ENCODE measurements at regions not wholly inside any gene's neighbourhood (a gene's known extent, or its start where the extent isn't known, plus 50 kb on each side); places are given as distances from the start of the nearest gene placed in this dataset.

GRCh38 chr5:168013546-168013945, 277.9 kb upstream of the WWC1 start:
- Histone ChIP-seq H3K9me3 (replicated peaks; ENCODE audit: low read length) (no peaks in the 10 kb centered on the region), H3K36me3 (ENCODE audit: insufficient read depth, low read length) (no peaks in the 10 kb centered on the region)

GRCh38 chr5:168014433-168015123, 276.9 kb upstream of the WWC1 start:
- Histone ChIP-seq H3K27me3 (ENCODE audit: control insufficient read depth, insufficient read depth, low read length) (no peaks in the 10 kb centered on the region), H3K9ac (ENCODE audit: low read depth, low read length) (no peak overlapping the region), H3K36me3 (ENCODE audit: insufficient read depth, low read length) (no peaks in the 10 kb centered on the region), H3K4me1 (ENCODE audit: control insufficient read depth, insufficient read depth, low read length) (no peaks in the 10 kb centered on the region), H3K9me3 (replicated peaks; ENCODE audit: low read length) (no peaks in the 10 kb centered on the region), H3K4me2 (ENCODE audit: low read length) (no peak overlapping the region), H3K4me3 (ENCODE audit: low read length) (no peak overlapping the region)

More at GRCh38 chr5:168013546-168013945, 277.9 kb upstream of the WWC1 start:
- Histone ChIP-seq H3K4me2 (ENCODE audit: low read length) (no peak overlapping the region), H3K9ac (ENCODE audit: low read depth, low read length) (no peak overlapping the region), H3K27me3 (ENCODE audit: control insufficient read depth, insufficient read depth, low read length) (no peaks in the 10 kb centered on the region), H3K4me1 (ENCODE audit: control insufficient read depth, insufficient read depth, low read length) (no peaks in the 10 kb centered on the region), H3K4me3 (ENCODE audit: low read length) (no peak overlapping the region)

- Histone ChIP-seq H3K9ac (ENCODE audit: low read depth, low read length) (no peak overlapping the region), H3K4me3 (ENCODE audit: low read length) (no peak overlapping the region), H3K36me3 (ENCODE audit: insufficient read depth, low read length) (no peaks in the 10 kb centered on the region), H3K9me3 (replicated peaks; ENCODE audit: low read length) (no peaks in the 10 kb centered on the region), H3K4me2 (ENCODE audit: low read length) (no peak overlapping the region), H3K27me3 (ENCODE audit: control insufficient read depth, insufficient read depth, low read length) (no peaks in the 10 kb centered on the region), H3K4me1 (ENCODE audit: control insufficient read depth, insufficient read depth, low read length) (no peaks in the 10 kb centered on the region)
Measured at GRCh38 chr5:168015506-168015905, 275.9 kb upstream of the WWC1 start.

GRCh38 chr5:168017313-168017712, 274.1 kb upstream of the WWC1 start:
- Histone ChIP-seq H3K36me3 (ENCODE audit: insufficient read depth, low read length) (no peaks in the 10 kb centered on the region), H3K4me2 (ENCODE audit: low read length) (no peak overlapping the region), H3K9me3 (replicated peaks; ENCODE audit: low read length) (no peaks in the 10 kb centered on the region), H3K27me3 (ENCODE audit: control insufficient read depth, insufficient read depth, low read length) (peaks cover 4% of the 10 kb centered on the region), H3K4me3 (ENCODE audit: low read length) (no peak overlapping the region), H3K4me1 (ENCODE audit: control insufficient read depth, insufficient read depth, low read length) (no peaks in the 10 kb centered on the region), H3K9ac (ENCODE audit: low read depth, low read length) (no peak overlapping the region)

- Histone ChIP-seq H3K9ac (ENCODE audit: low read depth, low read length) (no peak overlapping the region), H3K4me2 (ENCODE audit: low read length) (no peak overlapping the region), H3K27me3 (ENCODE audit: control insufficient read depth, insufficient read depth, low read length) (peaks cover 14% of the 10 kb centered on the region), H3K4me3 (ENCODE audit: low read length) (no peak overlapping the region), H3K36me3 (ENCODE audit: insufficient read depth, low read length) (no peaks in the 10 kb centered on the region), H3K9me3 (replicated peaks; ENCODE audit: low read length) (no peaks in the 10 kb centered on the region), H3K4me1 (ENCODE audit: control insufficient read depth, insufficient read depth, low read length) (no peaks in the 10 kb centered on the region)
Measured at GRCh38 chr5:168019143-168019542, 272.3 kb upstream of the WWC1 start.

- no peak overlapping the region for H3K4me2 ChIP-seq (ENCODE audit: low read length)
- no peaks in the 10 kb centered on the region for H3K9me3 ChIP-seq (replicated peaks; ENCODE audit: low read length)
- peaks cover 14% of the 10 kb centered on the region for H3K27me3 ChIP-seq (ENCODE audit: control insufficient read depth, insufficient read depth, low read length)
- no peak overlapping the region for H3K4me3 ChIP-seq (ENCODE audit: low read length)
- H3K4me1 ChIP-seq (ENCODE audit: control insufficient read depth, insufficient read depth, low read length) = no peaks in the 10 kb centered on the region
- H3K36me3 ChIP-seq (ENCODE audit: insufficient read depth, low read length) = no peaks in the 10 kb centered on the region
- H3K9ac ChIP-seq (ENCODE audit: low read depth, low read length) = no peak overlapping the region
Measured at GRCh38 chr5:168020542-168021294, 270.7 kb upstream of the WWC1 start.

GRCh38 chr5:168022446-168023169, 268.8 kb upstream of the WWC1 start:
- H3K9ac ChIP-seq (ENCODE audit: low read depth, low read length) = no peak overlapping the region

GRCh38 chr5:168023191-168023590, 268.3 kb upstream of the WWC1 start:
- no peaks in the 10 kb centered on the region for H3K36me3 ChIP-seq (ENCODE audit: insufficient read depth, low read length)
- no peaks in the 10 kb centered on the region for H3K9me3 ChIP-seq (replicated peaks; ENCODE audit: low read length)
- peaks cover 14% of the 10 kb centered on the region for H3K27me3 ChIP-seq (ENCODE audit: control insufficient read depth, insufficient read depth, low read length)
- no peaks in the 10 kb centered on the region for H3K4me1 ChIP-seq (ENCODE audit: control insufficient read depth, insufficient read depth, low read length)
- H3K9ac ChIP-seq (ENCODE audit: low read depth, low read length) = no peak overlapping the region
- H3K4me2 ChIP-seq (ENCODE audit: low read length) = no peak overlapping the region
- no peak overlapping the region for H3K4me3 ChIP-seq (ENCODE audit: low read length)

More at GRCh38 chr5:168022446-168023169, 268.8 kb upstream of the WWC1 start:
- Histone ChIP-seq H3K4me3 (ENCODE audit: low read length) (no peak overlapping the region), H3K9me3 (replicated peaks; ENCODE audit: low read length) (no peaks in the 10 kb centered on the region), H3K27me3 (ENCODE audit: control insufficient read depth, insufficient read depth, low read length) (peaks cover 14% of the 10 kb centered on the region), H3K4me1 (ENCODE audit: control insufficient read depth, insufficient read depth, low read length) (no peaks in the 10 kb centered on the region), H3K4me2 (ENCODE audit: low read length) (no peak overlapping the region), H3K36me3 (ENCODE audit: insufficient read depth, low read length) (no peaks in the 10 kb centered on the region)

- Histone ChIP-seq H3K4me2 (ENCODE audit: low read length) (no peak overlapping the region), H3K9ac (ENCODE audit: low read depth, low read length) (no peak overlapping the region), H3K4me3 (ENCODE audit: low read length) (no peak overlapping the region), H3K27me3 (ENCODE audit: control insufficient read depth, insufficient read depth, low read length) (peaks cover 14% of the 10 kb centered on the region), H3K36me3 (ENCODE audit: insufficient read depth, low read length) (no peaks in the 10 kb centered on the region), H3K9me3 (replicated peaks; ENCODE audit: low read length) (no peaks in the 10 kb centered on the region), H3K4me1 (ENCODE audit: control insufficient read depth, insufficient read depth, low read length) (no peaks in the 10 kb centered on the region)
Measured at GRCh38 chr5:168024306-168024705, 267.1 kb upstream of the WWC1 start.

GRCh38 chr5:168027007-168027406, 264.4 kb upstream of the WWC1 start:
- Histone ChIP-seq H3K9me3 (replicated peaks; ENCODE audit: low read length) (no peaks in the 10 kb centered on the region), H3K27me3 (ENCODE audit: control insufficient read depth, insufficient read depth, low read length) (peaks cover 24% of the 10 kb centered on the region), H3K9ac (ENCODE audit: low read depth, low read length) (no peak overlapping the region), H3K4me1 (ENCODE audit: control insufficient read depth, insufficient read depth, low read length) (no peaks in the 10 kb centered on the region), H3K4me2 (ENCODE audit: low read length) (no peak overlapping the region), H3K4me3 (ENCODE audit: low read length) (no peak overlapping the region), H3K36me3 (ENCODE audit: insufficient read depth, low read length) (no peaks in the 10 kb centered on the region)

- Histone ChIP-seq H3K9me3 (replicated peaks; ENCODE audit: low read length) (no peaks in the 10 kb centered on the region), H3K36me3 (ENCODE audit: insufficient read depth, low read length) (no peaks in the 10 kb centered on the region), H3K4me3 (ENCODE audit: low read length) (no peak overlapping the region), H3K27me3 (ENCODE audit: control insufficient read depth, insufficient read depth, low read length) (peaks cover 16% of the 10 kb centered on the region), H3K9ac (ENCODE audit: low read depth, low read length) (no peak overlapping the region), H3K4me2 (ENCODE audit: low read length) (no peak overlapping the region), H3K4me1 (ENCODE audit: control insufficient read depth, insufficient read depth, low read length) (no peaks in the 10 kb centered on the region)
Measured at GRCh38 chr5:168030912-168031311, 260.5 kb upstream of the WWC1 start.
